ENCODE measurements at regions not wholly inside any gene's neighbourhood (a gene's known extent, or its start where the extent isn't known, plus 50 kb on each side); places are given as distances from the start of the nearest gene placed in this dataset.

DNA sequence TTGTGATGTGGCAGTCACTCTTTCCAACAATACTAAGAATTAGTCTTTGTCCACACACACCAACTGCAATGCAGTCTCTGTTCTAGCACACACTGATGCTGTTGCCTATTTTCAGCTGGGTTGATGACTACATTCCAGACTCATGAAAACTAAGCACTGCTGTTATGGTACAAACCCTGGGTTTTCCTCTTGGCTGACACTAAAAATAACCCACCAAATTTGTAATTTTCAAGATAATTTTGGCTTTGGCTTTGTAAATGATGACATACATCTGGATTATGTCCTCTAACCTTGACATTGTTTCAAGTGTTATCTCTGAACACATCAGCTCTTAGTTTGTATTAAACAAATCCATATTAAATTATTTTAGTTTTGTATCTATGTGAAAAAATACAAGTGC, 444.8 kb downstream of the PTPRC start:
- Histone ChIP-seq H3K4me2 (ENCODE audit: low read length, poor library complexity, severe bottlenecking) (no peak overlapping the region), H3K4ac (ENCODE audit: low read depth in 1 of 2, low read length in 2 of 2) (no peak overlapping the region), H3K27ac (ENCODE audit: low read length, poor library complexity, severe bottlenecking) (no peak overlapping the region)

DNA sequence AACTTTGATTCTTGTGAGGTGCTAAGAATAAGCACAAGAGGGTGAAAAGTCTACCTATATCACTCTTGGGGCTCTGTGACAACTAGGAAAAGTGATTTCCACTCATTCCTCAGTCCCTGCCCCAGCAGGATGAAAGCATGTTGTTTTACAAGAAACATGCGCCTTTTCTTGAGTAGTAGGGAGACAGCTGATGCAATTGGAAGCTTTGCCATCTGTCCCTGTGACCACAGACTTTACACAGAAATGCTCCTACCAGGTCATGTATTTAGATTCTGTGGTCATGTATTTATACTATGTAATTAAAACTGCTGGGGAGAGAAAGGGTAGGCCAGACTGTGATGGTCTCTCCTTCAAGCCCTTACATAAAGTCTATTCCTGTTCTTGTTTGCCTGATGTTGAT, 445.5 kb downstream of the PTPRC start:
- H3K18ac ChIP-seq (ENCODE audit: low read depth in 1 of 2, low read length in 2 of 2) = no peak overlapping the region
- no peak overlapping the region for H3K4me2 ChIP-seq (ENCODE audit: low read length, poor library complexity, severe bottlenecking)
- H2AK5ac ChIP-seq (ENCODE audit: low read length, severe bottlenecking) = no peak overlapping the region
- WGBS = no CpG with 5 or more reads among the region's 1 CpG
- no peak overlapping the region for H2BK5ac ChIP-seq (ENCODE audit: low read depth, low read length, poor library complexity, severe bottlenecking)
- no peak overlapping the region for H3K4me3 ChIP-seq (ENCODE audit: insufficient read depth in 1 of 2, low read depth in 1 of 2, low read length in 2 of 2)
- H2BK12ac ChIP-seq (ENCODE audit: low read length in 2 of 2) = no peak overlapping the region
- no peak overlapping the region for H4K91ac ChIP-seq (ENCODE audit: low read length)
- H3K14ac ChIP-seq (ENCODE audit: low read length in 2 of 2) = no peak overlapping the region
- no peaks in the 10 kb centered on the region for H3K4me1 ChIP-seq (ENCODE audit: control insufficient read depth, insufficient read depth, low read depth, low read length)
- no peak overlapping the region for H2BK120ac ChIP-seq (ENCODE audit: low read depth, low read length)
- H2AFZ ChIP-seq (ENCODE audit: low read depth, low read length) = no peak overlapping the region
- H3K27me3 ChIP-seq (ENCODE audit: control insufficient read depth in 1 of 2, insufficient read depth in 1 of 2, low read length in 2 of 2) = no peaks in the 10 kb centered on the region
- no peaks in the 10 kb centered on the region for H3K9me3 ChIP-seq (ENCODE audit: control insufficient read depth, low read length)
- H3K23ac ChIP-seq (ENCODE audit: low read length in 2 of 2) = no peak overlapping the region
- no peak overlapping the region for H3K27ac ChIP-seq (ENCODE audit: low read length, poor library complexity, severe bottlenecking)
- no peak overlapping the region for H2BK15ac ChIP-seq (ENCODE audit: low read depth, poor library complexity, severe bottlenecking)
- peak; percentile 97 for DNase-seq
- no peaks in the 10 kb centered on the region for H3K36me3 ChIP-seq (ENCODE audit: control insufficient read depth in 1 of 2, insufficient read depth in 2 of 2, low read depth in 1 of 2, low read length in 2 of 2)
- no peak overlapping the region for H3K9ac ChIP-seq (ENCODE audit: low read length)
- H3K4ac ChIP-seq (ENCODE audit: low read depth in 1 of 2, low read length in 2 of 2) = no peak overlapping the region
- no peaks in the 10 kb centered on the region for H3K79me1 ChIP-seq (replicated peaks; ENCODE audit: low read length, poor library complexity, severe bottlenecking)
- no peak overlapping the region for H4K8ac ChIP-seq (ENCODE audit: low read length)

More for the DNA sequence above, 444.8 kb downstream of the PTPRC start:
- no peak overlapping the region for H2AFZ ChIP-seq (ENCODE audit: low read depth, low read length)
- no peak overlapping the region for H2BK15ac ChIP-seq (ENCODE audit: low read depth, poor library complexity, severe bottlenecking)
- H3K27me3 ChIP-seq (ENCODE audit: control insufficient read depth in 1 of 2, insufficient read depth in 1 of 2, low read length in 2 of 2) = no peaks in the 10 kb centered on the region
- H2AK5ac ChIP-seq (ENCODE audit: low read length, severe bottlenecking) = no peak overlapping the region
- H3K9me3 ChIP-seq (ENCODE audit: control insufficient read depth, low read length) = no peaks in the 10 kb centered on the region
- H3K79me1 ChIP-seq (replicated peaks; ENCODE audit: low read length, poor library complexity, severe bottlenecking) = no peaks in the 10 kb centered on the region
- H3K4me3 ChIP-seq (ENCODE audit: insufficient read depth in 1 of 2, low read depth in 1 of 2, low read length in 2 of 2) = no peak overlapping the region
- no peak overlapping the region for H3K14ac ChIP-seq (ENCODE audit: low read length in 2 of 2)
- no peaks in the 10 kb centered on the region for H3K36me3 ChIP-seq (ENCODE audit: control insufficient read depth in 1 of 2, insufficient read depth in 2 of 2, low read depth in 1 of 2, low read length in 2 of 2)
- no peak overlapping the region for H2BK12ac ChIP-seq (ENCODE audit: low read length in 2 of 2)
- DNase-seq = peak; percentile 83
- H2BK5ac ChIP-seq (ENCODE audit: low read depth, low read length, poor library complexity, severe bottlenecking) = no peak overlapping the region
- H4K8ac ChIP-seq (ENCODE audit: low read length) = no peak overlapping the region
- no peak overlapping the region for H2BK120ac ChIP-seq (ENCODE audit: low read depth, low read length)
- H3K4me1 ChIP-seq (ENCODE audit: control insufficient read depth, insufficient read depth, low read depth, low read length) = no peaks in the 10 kb centered on the region
- no peak overlapping the region for H3K18ac ChIP-seq (ENCODE audit: low read depth in 1 of 2, low read length in 2 of 2)
- no peak overlapping the region for H3K9ac ChIP-seq (ENCODE audit: low read length)
- no peak overlapping the region for H4K91ac ChIP-seq (ENCODE audit: low read length)
- no peak overlapping the region for H3K23ac ChIP-seq (ENCODE audit: low read length in 2 of 2)

DNA sequence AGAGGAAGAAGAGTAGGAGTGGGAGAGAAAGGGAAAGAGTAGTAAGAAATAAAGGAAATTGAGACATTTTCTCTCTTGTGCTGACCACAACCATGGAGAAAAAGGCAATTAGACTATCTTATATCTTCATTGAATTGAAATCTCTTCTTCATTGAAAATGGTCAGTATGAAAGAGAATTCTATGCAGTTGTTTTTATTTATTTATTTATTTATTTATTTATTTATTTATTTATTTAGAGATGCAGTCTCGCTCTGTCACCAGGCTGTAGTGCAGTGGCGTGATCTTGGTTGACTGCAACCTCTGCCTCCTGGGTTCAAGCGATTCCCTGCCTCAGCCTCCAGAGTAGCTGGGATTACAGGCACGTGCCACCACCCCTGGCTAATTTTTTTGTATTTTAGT, 447.1 kb downstream of the PTPRC start:
- no peak for DNase-seq
- H2AK5ac ChIP-seq (ENCODE audit: low read length, severe bottlenecking) = no peak overlapping the region
- no peak overlapping the region for H4K91ac ChIP-seq (ENCODE audit: low read length)
- H3K4me1 ChIP-seq (ENCODE audit: control insufficient read depth, insufficient read depth, low read depth, low read length) = no peaks in the 10 kb centered on the region
- WGBS = 97% methylated on average over 4 of the region's 4 CpGs
- no peak overlapping the region for H4K8ac ChIP-seq (ENCODE audit: low read length)
- no peak overlapping the region for H3K9ac ChIP-seq (ENCODE audit: low read length)
- no peak overlapping the region for H3K4me2 ChIP-seq (ENCODE audit: low read length, poor library complexity, severe bottlenecking)
- H2BK5ac ChIP-seq (ENCODE audit: low read depth, low read length, poor library complexity, severe bottlenecking) = no peak overlapping the region
- H3K4me3 ChIP-seq (ENCODE audit: insufficient read depth in 1 of 2, low read depth in 1 of 2, low read length in 2 of 2) = no peak overlapping the region
- no peaks in the 10 kb centered on the region for H3K79me1 ChIP-seq (replicated peaks; ENCODE audit: low read length, poor library complexity, severe bottlenecking)
- no peak overlapping the region for H2BK15ac ChIP-seq (ENCODE audit: low read depth, poor library complexity, severe bottlenecking)
- H3K4ac ChIP-seq (ENCODE audit: low read depth in 1 of 2, low read length in 2 of 2) = no peak overlapping the region
- no peak overlapping the region for H3K27ac ChIP-seq (ENCODE audit: low read length, poor library complexity, severe bottlenecking)
- no peak overlapping the region for H2BK120ac ChIP-seq (ENCODE audit: low read depth, low read length)
- H3K23ac ChIP-seq (ENCODE audit: low read length in 2 of 2) = no peak overlapping the region
- no peak overlapping the region for H2BK12ac ChIP-seq (ENCODE audit: low read length in 2 of 2)
- no peak overlapping the region for H3K14ac ChIP-seq (ENCODE audit: low read length in 2 of 2)
- no peaks in the 10 kb centered on the region for H3K27me3 ChIP-seq (ENCODE audit: control insufficient read depth in 1 of 2, insufficient read depth in 1 of 2, low read length in 2 of 2)
- H3K36me3 ChIP-seq (ENCODE audit: control insufficient read depth in 1 of 2, insufficient read depth in 2 of 2, low read depth in 1 of 2, low read length in 2 of 2) = no peaks in the 10 kb centered on the region
- no peaks in the 10 kb centered on the region for H3K9me3 ChIP-seq (ENCODE audit: control insufficient read depth, low read length)
- H2AFZ ChIP-seq (ENCODE audit: low read depth, low read length) = no peak overlapping the region
- no peak overlapping the region for H3K18ac ChIP-seq (ENCODE audit: low read depth in 1 of 2, low read length in 2 of 2)

DNA sequence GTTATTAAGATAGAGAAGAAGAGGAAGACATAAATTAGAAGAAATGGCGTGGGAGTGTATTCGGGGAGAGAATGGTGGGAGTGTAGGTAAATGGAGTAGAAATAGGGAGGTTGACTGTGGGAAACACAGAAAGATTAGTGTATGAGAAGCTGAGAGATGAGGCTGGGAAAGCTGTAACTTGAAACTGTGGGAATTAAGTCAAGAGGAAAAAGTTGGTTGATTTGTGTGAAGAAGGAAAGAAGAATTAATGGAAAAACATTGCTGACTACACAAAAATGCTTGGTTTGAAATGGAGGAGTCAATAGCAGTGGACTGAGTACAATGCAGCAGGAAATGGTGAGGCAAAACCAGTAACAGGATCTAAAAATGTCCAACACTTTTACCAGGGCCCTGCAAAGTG, 448.3 kb downstream of the PTPRC start:
- no peak overlapping the region for H2BK120ac ChIP-seq (ENCODE audit: low read depth, low read length)
- H3K27me3 ChIP-seq (ENCODE audit: control insufficient read depth in 1 of 2, insufficient read depth in 1 of 2, low read length in 2 of 2) = no peaks in the 10 kb centered on the region
- no peak overlapping the region for H2AFZ ChIP-seq (ENCODE audit: low read depth, low read length)
- no peak overlapping the region for H4K8ac ChIP-seq (ENCODE audit: low read length)
- no peak overlapping the region for H3K23ac ChIP-seq (ENCODE audit: low read length in 2 of 2)
- peak; percentile 4 for DNase-seq
- no peak overlapping the region for H3K4me3 ChIP-seq (ENCODE audit: insufficient read depth in 1 of 2, low read depth in 1 of 2, low read length in 2 of 2)
- H3K27ac ChIP-seq (ENCODE audit: low read length, poor library complexity, severe bottlenecking) = no peak overlapping the region
- H3K79me1 ChIP-seq (replicated peaks; ENCODE audit: low read length, poor library complexity, severe bottlenecking) = no peaks in the 10 kb centered on the region
- WGBS = 95% methylated on average over 2 of the region's 2 CpGs
- H2BK5ac ChIP-seq (ENCODE audit: low read depth, low read length, poor library complexity, severe bottlenecking) = no peak overlapping the region
- no peak overlapping the region for H2BK12ac ChIP-seq (ENCODE audit: low read length in 2 of 2)
- no peaks in the 10 kb centered on the region for H3K36me3 ChIP-seq (ENCODE audit: control insufficient read depth in 1 of 2, insufficient read depth in 2 of 2, low read depth in 1 of 2, low read length in 2 of 2)
- H3K14ac ChIP-seq (ENCODE audit: low read length in 2 of 2) = no peak overlapping the region
- H2BK15ac ChIP-seq (ENCODE audit: low read depth, poor library complexity, severe bottlenecking) = no peak overlapping the region
- H3K9me3 ChIP-seq (ENCODE audit: control insufficient read depth, low read length) = no peaks in the 10 kb centered on the region
- H3K18ac ChIP-seq (ENCODE audit: low read depth in 1 of 2, low read length in 2 of 2) = no peak overlapping the region
- H4K91ac ChIP-seq (ENCODE audit: low read length) = no peak overlapping the region
- H2AK5ac ChIP-seq (ENCODE audit: low read length, severe bottlenecking) = no peak overlapping the region
- H3K4me2 ChIP-seq (ENCODE audit: low read length, poor library complexity, severe bottlenecking) = no peak overlapping the region
- H3K4me1 ChIP-seq (ENCODE audit: control insufficient read depth, insufficient read depth, low read depth, low read length) = no peaks in the 10 kb centered on the region
- H3K4ac ChIP-seq (ENCODE audit: low read depth in 1 of 2, low read length in 2 of 2) = no peak overlapping the region
- H3K9ac ChIP-seq (ENCODE audit: low read length) = no peak overlapping the region

All from mesenchymal stem cell (in vitro differentiated cells and primary cell).